ENCODE measurements at regions not wholly inside any gene's neighbourhood (a gene's known extent, or its start where the extent isn't known, plus 50 kb on each side); places are given as distances from the start of the nearest gene placed in this dataset.

GRCh38 chr6:40044196-40044595 lies 109.9 kb upstream of the MOCS1 start:
- ChIA-PET CTCF (no interaction called here), POLR2A (ENCODE audit: unreplicated experiment) (no interaction called here)
- no peak overlapping the region for H3K56ac ChIP-seq (ENCODE audit: extremely low read depth, insufficient read depth, low read length)
- WGBS, 2 experiments (ENCODE audit: extremely low coverage in 2 of 2, insufficient read length in 1 of 2) = no CpG with 5 or more reads among the region's 1 CpG
- no peaks in the 10 kb centered on the region for H3K9me1 ChIP-seq (ENCODE audit: insufficient read depth, low read length)
- H4K5ac ChIP-seq (ENCODE audit: low read depth, low read length) = no peak overlapping the region
- no peak overlapping the region for H4K8ac ChIP-seq (ENCODE audit: low read depth in 2 of 2, low read length in 2 of 2)
- H3K4me3 ChIP-seq (ENCODE audit: insufficient read depth, low read depth, low read length) = no peak overlapping the region
- no peak overlapping the region for H4K91ac ChIP-seq (ENCODE audit: insufficient read depth, low read depth, low read length)
- H2AK5ac ChIP-seq (ENCODE audit: low read depth, low read length) = no peak overlapping the region
- no peak overlapping the region for H2BK20ac ChIP-seq (ENCODE audit: low read depth, low read length)
- intact Hi-C loops (cut with micrococcal nuclease) (no loop called here), in situ Hi-C loops (cut with MboI; ENCODE audit: low sequenced_read_pairs) (no loop called here), dilution Hi-C loops (cut with HindIII; ENCODE audit: low sequenced_read_pairs, unreplicated experiment) (no loop called here)
- no peaks in the 10 kb centered on the region for H3K4me1 ChIP-seq (ENCODE audit: control insufficient read depth, insufficient read depth, low read length)
- no peak overlapping the region for H3K9ac ChIP-seq (ENCODE audit: low read depth, low read length)
- no TSS peak for BruUV-seq (replicated peaks)
- no peak for DNase-seq
- H2BK5ac ChIP-seq (ENCODE audit: low read depth, low read length, poor library complexity, severe bottlenecking) = no peak overlapping the region
- no peaks in the 10 kb centered on the region for H4K20me1 ChIP-seq (ENCODE audit: insufficient read depth, low read length)
- H3K14ac ChIP-seq (replicated peaks; ENCODE audit: low read depth, low read length) = no peak overlapping the region
- H3K23ac ChIP-seq (ENCODE audit: low read depth, low read length) = no peak overlapping the region
- no peaks in the 10 kb centered on the region for H3K36me3 ChIP-seq (ENCODE audit: control insufficient read depth, insufficient read depth, low read length)
- H3K4me2 ChIP-seq (ENCODE audit: low read depth, low read length) = no peak overlapping the region
- H3K18ac ChIP-seq (ENCODE audit: low read depth, low read length) = no peak overlapping the region
- no peaks in the 10 kb centered on the region for H3K9me3 ChIP-seq (ENCODE audit: control insufficient read depth, insufficient read depth, low read length)
- H3K27me3 ChIP-seq (ENCODE audit: control insufficient read depth, insufficient read depth, low read length) = no peaks in the 10 kb centered on the region
- no peak overlapping the region for H3K4ac ChIP-seq (ENCODE audit: low read depth, low read length)
- TF ChIP-seq RCOR1 (IDR thresholded peaks at IDR 0.05; ENCODE audit: insufficient replicate concordance, low read length) (no peak), BHLHE40 (IDR thresholded peaks at IDR 0.05; ENCODE audit: low read depth, low read length) (no peak), ELK1 (IDR thresholded peaks at IDR 0.05; ENCODE audit: borderline replicate concordance, low read depth, low read length) (no peak), MXI1 (IDR thresholded peaks at IDR 0.05; ENCODE audit: borderline replicate concordance, low read depth, low read length) (no peak)
- H2AFZ ChIP-seq (replicated peaks; ENCODE audit: low read length, poor library complexity) = no peak overlapping the region
- H3K27ac ChIP-seq (ENCODE audit: insufficient read depth, low read length) = no peak overlapping the region
- no peak overlapping the region for H2BK15ac ChIP-seq (ENCODE audit: low read depth, low read length)
- ATAC-seq (ENCODE audit: low read depth) = no peak
- H2BK120ac ChIP-seq (ENCODE audit: low read depth, low read length) = no peak overlapping the region
- no peak overlapping the region for H2AK9ac ChIP-seq (replicated peaks; ENCODE audit: low read depth, low read length, poor library complexity)
- no peaks in the 10 kb centered on the region for H3K79me1 ChIP-seq (ENCODE audit: low read depth in 1 of 2, low read length in 2 of 2)

All from IMR-90 (cell line).